IMR-90 (cell line): ENCODE measurements at regions not wholly inside any gene's neighbourhood (a gene's known extent, or its start where the extent isn't known, plus 50 kb on each side); places are given as distances from the start of the nearest gene placed in this dataset.

ENCODE experiments used
- ATAC-seq: fragments of 200-7000 bp; cut with Tn5 transposase; 2 replicates; pipeline ENCODE4 v1.9.1; 2020; ENCODE audit warnings: low read depth, mild to moderate bottlenecking, moderate library complexity
- BruUV-seq: library from RNA; stranded (reverse); fragments of 400-500 nt; replicated peaks from 2 replicates; lab custom pipeline; 2021; lab: Mats Ljungman, UMichigan
- CTCF ChIA-PET: fragments of 300-600 bp; formaldehyde crosslinking; extraction: SDS; loops from one replicate; lab custom pipeline; 2021; ENCODE audit warnings: antibody characterized with exemption; lab: Yijun Ruan, JAX
- POLR2A ChIA-PET: fragments of 300-600 bp; sonication (Branson Sonifier 250); formaldehyde crosslinking; loops from one replicate; lab custom pipeline; 2022; ENCODE audit warnings: antibody characterized with exemption; ENCODE audit not compliant: unreplicated experiment; lab: Charles Lee
- DNase-seq: peaks from one replicate; pipeline ENCODE4 v3.0.0; 2013
- H2AFZ ChIP-seq: replicated peaks from 2 replicates; pipeline ENCODE3; 2013; ENCODE audit warnings: low read length, mild to moderate bottlenecking; ENCODE audit not compliant: poor library complexity
- H2AK5ac ChIP-seq: 2 replicates; pipeline ENCODE4 v1.6.1; 2013; ENCODE audit warnings: low read depth, low read length, inconsistent platforms
- H2AK9ac ChIP-seq: replicated peaks from 2 replicates; pipeline ENCODE3; 2013; ENCODE audit warnings: mild to moderate bottlenecking, low read depth, low read length, moderate library complexity; ENCODE audit not compliant: poor library complexity
- H2BK120ac ChIP-seq: 2 replicates; pipeline ENCODE4 v1.6.1; 2013; ENCODE audit warnings: low read depth, low read length, inconsistent platforms
- H2BK15ac ChIP-seq: 3 replicates; pipeline ENCODE4 v1.6.1; 2013; ENCODE audit warnings: low read depth, low read length, inconsistent platforms
- H2BK20ac ChIP-seq: 2 replicates; pipeline ENCODE4 v1.6.1; 2013; ENCODE audit warnings: low read depth, mild to moderate bottlenecking, inconsistent platforms, low read length, moderate library complexity
- H2BK5ac ChIP-seq: 2 replicates; pipeline ENCODE4 v1.6.1; 2013; ENCODE audit warnings: mild to moderate bottlenecking, low read depth, low read length, inconsistent platforms; ENCODE audit not compliant: poor library complexity, severe bottlenecking
- H3K14ac ChIP-seq: replicated peaks from 2 replicates; pipeline ENCODE4 v1.6.1; 2013; ENCODE audit warnings: low read depth, low read length, inconsistent platforms
- H3K18ac ChIP-seq: 2 replicates; pipeline ENCODE4 v1.6.1; 2013; ENCODE audit warnings: low read depth, low read length, control low read depth
- H3K23ac ChIP-seq: 2 replicates; pipeline ENCODE4 v1.6.1; 2013; ENCODE audit warnings: low read depth, low read length, inconsistent platforms
- H3K27ac ChIP-seq: 2 replicates; pipeline ENCODE4 v1.5.1; 2013; ENCODE audit warnings: mild to moderate bottlenecking, control low read depth, low read length; ENCODE audit not compliant: insufficient read depth
- H3K27me3 ChIP-seq: 2 replicates; pipeline ENCODE4 v1.6.1; 2013; ENCODE audit warnings: low read length; ENCODE audit not compliant: control insufficient read depth, insufficient read depth
- H3K36me3 ChIP-seq: 2 replicates; pipeline ENCODE4 v1.6.1; 2013; ENCODE audit warnings: low read length, mixed read lengths; ENCODE audit not compliant: control insufficient read depth, insufficient read depth
- H3K4ac ChIP-seq: 2 replicates; pipeline ENCODE4 v1.6.1; 2013; ENCODE audit warnings: low read depth, low read length, inconsistent platforms
- H3K4me1 ChIP-seq: 2 replicates; pipeline ENCODE4 v1.6.1; 2013; ENCODE audit warnings: low read length, mixed read lengths; ENCODE audit not compliant: control insufficient read depth, insufficient read depth
- H3K4me2 ChIP-seq: 2 replicates; pipeline ENCODE4 v1.6.1; 2013; ENCODE audit warnings: low read depth, mild to moderate bottlenecking, control low read depth, low read length, moderate library complexity
- H3K4me3 ChIP-seq: 2 replicates; pipeline ENCODE4 v1.5.1; 2013; ENCODE audit warnings: low read depth, mild to moderate bottlenecking, control low read depth, low read length, moderate library complexity; ENCODE audit not compliant: insufficient read depth
- H3K56ac ChIP-seq: 2 replicates; pipeline ENCODE4 v1.6.1; 2013; ENCODE audit warnings: low read length, inconsistent platforms; ENCODE audit not compliant: insufficient read depth; ENCODE audit errors: extremely low read depth
- H3K79me1 ChIP-seq, 2 experiments: 2 replicates each; pipeline ENCODE4 v1.6.1; 2013; ENCODE audit warnings: low read length in 2 of 2, inconsistent platforms in 1 of 2, low read depth in 1 of 2
- H3K9ac ChIP-seq: 2 replicates; pipeline ENCODE4 v1.6.1; 2013; ENCODE audit warnings: low read depth, low read length, control low read depth
- H3K9me1 ChIP-seq: 2 replicates; pipeline ENCODE4 v1.6.1; 2013; ENCODE audit warnings: low read length, inconsistent platforms; ENCODE audit not compliant: insufficient read depth
- H3K9me3 ChIP-seq: 2 replicates; pipeline ENCODE4 v1.6.1; 2013; ENCODE audit warnings: low read length; ENCODE audit not compliant: control insufficient read depth, insufficient read depth
- H4K20me1 ChIP-seq: 2 replicates; pipeline ENCODE4 v1.6.1; 2013; ENCODE audit warnings: low read length, inconsistent platforms; ENCODE audit not compliant: insufficient read depth
- H4K5ac ChIP-seq: 2 replicates; pipeline ENCODE4 v1.6.1; 2013; ENCODE audit warnings: mild to moderate bottlenecking, low read depth, low read length, control low read depth
- H4K8ac ChIP-seq, 2 experiments: 2 replicates each; pipeline ENCODE4 v1.6.1; 2013; ENCODE audit warnings: low read depth in 2 of 2, low read length in 2 of 2, control low read depth in 1 of 2, inconsistent platforms in 1 of 2
- H4K91ac ChIP-seq: 2 replicates; pipeline ENCODE4 v1.6.1; 2013; ENCODE audit warnings: low read depth, low read length, inconsistent platforms; ENCODE audit not compliant: insufficient read depth
- BHLHE40 ChIP-seq: fragments of 150-350 bp; IDR thresholded peaks from 2 replicates; pipeline ENCODE4 v1.6.1; 2016; ENCODE audit warnings: mild to moderate bottlenecking, low read depth, low read length
- CHD1 ChIP-seq: IDR thresholded peaks from 2 replicates; pipeline ENCODE4 v1.6.1; 2012; ENCODE audit warnings: low read depth, low read length, improper control_type of control experiment
- CTCF ChIP-seq: conservative IDR thresholded peaks from 2 replicates; pipeline ENCODE4 v1.5.1; 2012; ENCODE audit warnings: mild to moderate bottlenecking, low read depth, low read length, improper control_type of control experiment
- ELK1 ChIP-seq: fragments of 150-350 bp; IDR thresholded peaks from 2 replicates; pipeline ENCODE4 v1.6.1; 2016; ENCODE audit warnings: low read depth, mild to moderate bottlenecking, low read length, moderate library complexity, borderline replicate concordance
- MAFK ChIP-seq: IDR thresholded peaks from 2 replicates; pipeline ENCODE4 v1.6.1; 2012; ENCODE audit warnings: low read depth, low read length, improper control_type of control experiment
- MAZ ChIP-seq: IDR thresholded peaks from 2 replicates; pipeline ENCODE4 v1.6.1; 2012; ENCODE audit warnings: low read depth, mild to moderate bottlenecking, low read length, improper control_type of control experiment, moderate library complexity, borderline replicate concordance
- POLR2A ChIP-seq: IDR thresholded peaks from 2 replicates; pipeline ENCODE4 v1.6.1; 2012; ENCODE audit warnings: mild to moderate bottlenecking, low read depth, low read length
- RFX5 ChIP-seq: IDR thresholded peaks from 2 replicates; pipeline ENCODE4 v1.8.0; 2012; ENCODE audit warnings: low read depth, mild to moderate bottlenecking, low read length, moderate library complexity
- WGBS, 2 experiments: methylation state at CpG; one replicate each; pipeline versions ENCODE4 v1.1.5 to v1.1.7; 2013; ENCODE audit warnings: missing lambda C conversion rate in 2 of 2; ENCODE audit not compliant: insufficient read length in 1 of 2; ENCODE audit errors: extremely low coverage in 2 of 2; 5-methylcytosine and 5-hydroxymethylcytosine counted together
- dilution Hi-C: fragments of 300-500 bp; cut with HindIII; formaldehyde crosslinking; loops from one replicate; pipeline ENCODE4 v1.14.3; 2018; ENCODE audit warnings: low sequenced_read_pairs; ENCODE audit not compliant: unreplicated experiment
- in situ Hi-C: fragments of 300-500 bp; cut with MboI; formaldehyde crosslinking; loops from 3 replicates; pipeline ENCODE4 v1.14.3; 2019; ENCODE audit warnings: low sequenced_read_pairs, inconsistent platforms, mixed read lengths
- intact Hi-C: fragments of 100-400 bp; cut with micrococcal nuclease; formaldehyde crosslinking; loops from 2 replicates; pipeline ENCODE4 v1.10.0; 2022
- TF ChIP-seq, protein P1 (sequence below): fragments of 150-350 bp; IDR thresholded peaks from 2 replicates; pipeline ENCODE4 v1.6.1; 2017; ENCODE audit warnings: mild to moderate bottlenecking, antibody characterized with exemption, low read length, low read depth

DNA sequence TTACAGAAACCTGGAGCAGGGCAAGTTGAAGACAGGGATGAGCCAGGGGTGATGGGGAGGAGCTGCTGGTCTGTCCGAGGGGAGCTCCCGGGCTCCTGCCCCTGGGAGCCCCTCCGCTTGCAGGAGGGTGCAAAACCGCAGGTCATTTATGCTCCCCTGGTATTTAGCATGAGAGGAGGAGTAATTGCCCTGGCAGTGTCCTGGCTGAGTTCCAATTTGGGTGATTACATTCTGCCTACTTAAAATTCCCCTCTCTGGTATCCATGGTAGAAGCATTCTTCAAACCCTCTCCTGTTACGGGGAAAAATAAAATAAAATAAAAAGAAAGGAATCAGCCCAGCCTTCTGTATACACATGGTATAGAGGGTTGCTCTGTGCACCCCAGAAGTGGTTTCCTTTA, 61.7 kb upstream of the VRK1 start:
- Histone ChIP-seq H3K18ac (no peak overlapping the region), H3K4me1 (no peaks in the 10 kb centered on the region), H3K79me1 (no peaks in the 10 kb centered on the region), H3K27me3 (peaks cover 35% of the 10 kb centered on the region), H3K56ac (no peak overlapping the region), H3K14ac (no peak overlapping the region), H2BK20ac (no peak overlapping the region), H3K4ac (no peak overlapping the region), H3K27ac (no peak overlapping the region), H4K8ac (no peak overlapping the region), H2BK5ac (no peak overlapping the region), H2AFZ (no peak overlapping the region), H2AK9ac (no peak overlapping the region), H2AK5ac (no peak overlapping the region), H4K20me1 (no peaks in the 10 kb centered on the region), H3K9me1 (no peaks in the 10 kb centered on the region), H4K91ac (no peak overlapping the region), H3K36me3 (no peaks in the 10 kb centered on the region), H4K5ac (no peak overlapping the region), H3K9me3 (no peaks in the 10 kb centered on the region), H3K9ac (no peak overlapping the region), H3K23ac (no peak overlapping the region), H2BK120ac (no peak overlapping the region), H3K4me3 (no peak overlapping the region), H3K4me2 (no peak overlapping the region), H2BK15ac (no peak overlapping the region)
- TF ChIP-seq POLR2A = no peak
- no peak for TF ChIP-seq CHD1
- no peak for TF ChIP-seq ELK1
- TF ChIP-seq, protein P1, sequence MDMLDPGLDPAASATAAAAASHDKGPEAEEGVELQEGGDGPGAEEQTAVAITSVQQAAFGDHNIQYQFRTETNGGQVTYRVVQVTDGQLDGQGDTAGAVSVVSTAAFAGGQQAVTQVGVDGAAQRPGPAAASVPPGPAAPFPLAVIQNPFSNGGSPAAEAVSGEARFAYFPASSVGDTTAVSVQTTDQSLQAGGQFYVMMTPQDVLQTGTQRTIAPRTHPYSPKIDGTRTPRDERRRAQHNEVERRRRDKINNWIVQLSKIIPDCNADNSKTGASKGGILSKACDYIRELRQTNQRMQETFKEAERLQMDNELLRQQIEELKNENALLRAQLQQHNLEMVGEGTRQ = no peak
- TF ChIP-seq CTCF = no peak
- TF ChIP-seq MAFK = no peak
- TF ChIP-seq BHLHE40 = no peak
- TF ChIP-seq RFX5 = no peak
- TF ChIP-seq MAZ = no peak
- in situ Hi-C loops (no loop called here), dilution Hi-C loops (no loop called here), intact Hi-C loops (no loop called here)
- CTCF ChIA-PET = no interaction called here
- DNase-seq (no peak), ATAC-seq (no peak)
- no TSS peak for BruUV-seq
- POLR2A ChIA-PET = no interaction called here
- no CpG with 5 or more reads among the region's 5 CpGs for WGBS, 2 experiments
